AG09309 (cell line): ENCODE measurements at regions not wholly inside any gene's neighbourhood (a gene's known extent, or its start where the extent isn't known, plus 50 kb on each side); places are given as distances from the start of the nearest gene placed in this dataset.

Source experiments
- DNase-seq: peaks from one replicate; pipeline ENCODE4 v3.0.0-alpha.2; 2010; ENCODE audit warnings: low read depth
- H3K4me3 ChIP-seq: 2 replicates; pipeline ENCODE4 v1.5.1; 2011; ENCODE audit warnings: mild to moderate bottlenecking, low read depth, low read length, moderate library complexity; ENCODE audit not compliant: control insufficient read depth
- CTCF ChIP-seq: IDR thresholded peaks from 2 replicates; pipeline ENCODE4 v1.5.1; 2011; ENCODE audit warnings: mild to moderate bottlenecking, low read depth, low read length, inconsistent platforms; ENCODE audit not compliant: insufficient read depth, control insufficient read depth; ENCODE audit errors: missing control alignments

- no peak for DNase-seq
- TF ChIP-seq CTCF: no peak
- H3K4me3 ChIP-seq: no peak overlapping the region
Measured at GRCh38 chr10:25694971-25695370, 239.1 kb upstream of the MYO3A start.

DNA sequence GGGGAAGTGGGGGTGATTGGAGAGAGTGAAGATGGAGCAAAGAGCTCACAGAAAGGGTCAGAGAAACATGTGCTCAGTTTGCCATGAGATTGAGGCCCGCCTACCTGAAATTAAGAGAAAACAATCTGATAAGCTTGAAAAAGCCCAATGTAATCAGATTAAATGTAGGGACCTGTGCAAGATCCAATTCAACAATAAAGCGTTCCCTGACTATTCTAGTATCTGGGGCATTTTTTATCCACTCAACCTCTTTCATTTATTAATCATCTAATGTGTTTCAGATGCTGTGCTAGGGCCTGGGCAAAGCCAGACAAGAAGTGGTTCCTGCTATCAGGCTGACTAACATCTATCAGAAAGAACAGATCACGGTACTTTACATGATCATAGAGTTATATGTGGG, 238.4 kb upstream of the MYO3A start:
- H3K4me3 ChIP-seq: no peak overlapping the region
- no peak for TF ChIP-seq CTCF
- no peak for DNase-seq

DNA sequence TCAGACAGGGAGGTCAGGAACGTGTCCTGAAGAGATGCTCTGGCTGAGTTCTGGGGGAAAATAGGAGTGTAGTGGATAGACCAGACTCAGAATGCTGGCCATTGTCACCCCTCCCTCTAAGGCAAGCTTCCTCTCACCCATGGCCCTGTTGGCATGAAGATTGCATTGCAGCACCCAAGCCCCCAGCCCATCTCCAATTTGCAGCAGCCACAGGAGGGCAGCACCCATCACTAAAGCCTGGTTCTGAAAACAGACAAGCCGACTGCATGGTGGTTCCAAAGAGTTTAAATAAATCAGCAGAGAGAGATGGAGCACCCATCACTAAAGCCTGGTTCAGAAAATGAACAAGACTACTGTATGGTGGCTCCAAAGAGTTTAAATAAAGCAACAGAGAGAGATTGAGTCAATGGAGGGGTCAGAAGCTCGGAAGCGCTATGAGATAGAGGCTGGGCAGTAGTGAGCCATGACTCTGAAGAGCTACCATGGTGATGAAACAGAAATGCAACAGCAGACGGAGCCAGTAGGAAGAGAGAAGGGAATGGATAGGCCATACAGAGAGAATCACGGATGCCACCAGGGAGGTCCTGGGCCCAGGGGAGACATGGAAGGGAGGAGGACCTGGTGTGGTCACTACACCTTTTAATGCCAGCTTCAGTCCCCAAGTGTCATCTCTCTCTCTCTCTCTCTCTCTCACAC, 237.9 kb upstream of the MYO3A start:
- no peak for DNase-seq
- no peak overlapping the region for H3K4me3 ChIP-seq
- no peak for TF ChIP-seq CTCF

GRCh38 chr10:25697412-25697811, 236.6 kb upstream of the MYO3A start:
- no peak overlapping the region for H3K4me3 ChIP-seq
- DNase-seq: no peak
- no peak for TF ChIP-seq CTCF

DNA sequence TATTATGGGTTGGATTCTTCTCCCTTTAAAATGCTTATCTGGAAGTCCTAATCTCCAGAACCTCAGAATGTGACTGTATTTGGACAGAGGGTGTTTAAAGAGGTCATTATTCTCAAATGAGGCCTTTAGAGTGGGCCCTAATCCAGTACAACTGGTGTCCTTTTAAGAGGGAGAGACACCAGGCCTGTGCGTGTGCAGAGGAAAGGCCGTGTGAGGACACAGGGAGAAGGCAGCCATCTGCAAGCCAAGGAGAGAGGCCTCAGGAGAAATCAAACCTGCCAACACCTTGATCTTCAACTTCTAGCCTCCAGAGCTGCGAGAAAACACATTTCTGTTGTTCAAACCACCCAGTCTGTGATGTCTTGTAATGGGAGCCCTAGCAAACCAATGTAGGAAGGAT, 235.4 kb upstream of the MYO3A start:
- H3K4me3 ChIP-seq: no peak overlapping the region
- TF ChIP-seq CTCF: no peak
- DNase-seq: no peak

DNA sequence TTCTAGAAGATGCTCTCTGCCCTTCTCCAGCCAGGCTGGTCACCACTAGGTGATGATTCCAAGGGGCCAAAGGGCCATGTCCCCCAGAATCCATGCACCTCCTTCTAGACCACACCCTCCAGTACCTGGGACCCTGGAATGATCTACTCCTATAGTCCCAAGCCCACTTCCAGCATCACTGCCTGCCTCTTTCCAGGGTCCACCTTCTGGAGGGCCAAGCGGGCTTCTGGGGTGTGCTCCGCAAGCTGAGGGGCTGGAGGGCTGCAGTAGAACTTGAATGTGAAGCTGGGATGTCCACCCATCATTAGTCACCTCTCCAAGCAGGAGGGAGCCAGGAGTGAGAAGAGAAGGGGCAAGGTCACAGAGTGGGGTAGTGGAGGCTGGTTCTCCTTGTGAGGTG, 234.4 kb upstream of the MYO3A start:
- DNase-seq: no peak

More for the DNA sequence above, 234.4 kb upstream of the MYO3A start:
- H3K4me3 ChIP-seq: no peak overlapping the region
- no peak for TF ChIP-seq CTCF
